Spleen (tissue), 7 donors: ENCODE measurements at regions not wholly inside any gene's neighbourhood (a gene's known extent, or its start where the extent isn't known, plus 50 kb on each side); places are given as distances from the start of the nearest gene placed in this dataset.

Experiments
- CTCF ChIP-seq, 11 experiments: fragments of 200-600 bp in 7 of 11; fragments of 450-650 bp in 4 of 11; sonication (generic) in 4 of 11; IDR thresholded peaks in 8 of 11; conservative IDR thresholded peaks in 3 of 11; 1 replicate in 7 of 11; 2 replicates in 4 of 11; pipeline versions ENCODE4 v1.4.0 to v1.8.0; 2016 to 2021; ENCODE audit warnings: antibody characterized with exemption in 11 of 11, inconsistent platforms in 4 of 11, mild to moderate bottlenecking in 1 of 11
- POLR2AphosphoS5 ChIP-seq, 3 donors: sonication (generic); formaldehyde crosslinking; IDR thresholded peaks; one replicate each; pipeline ENCODE4 v1.5.1; 2017; ENCODE audit warnings: antibody characterized with exemption in 3 of 3
- donor health status: DM: no; HTN: no; CAD: no; lungs with moderate emphysema.
- donor health status: DM: no; HTN: no; CAD: no.
- donor health status: DM: no; HTN: no; CAD: no.

- TF ChIP-seq CTCF (IDR thresholded peaks at IDR 0.05 in 8 of 11, conservative IDR thresholded peaks at IDR 0.05 in 3 of 11): no peak
- TF ChIP-seq POLR2AphosphoS5 (IDR thresholded peaks at IDR 0.05): no peak
These were observed 698.7 kb upstream of the GOLIM4 start for GRCh38 chr3:168794427-168794826.
